ENCODE measurements at regions not wholly inside any gene's neighbourhood (a gene's known extent, or its start where the extent isn't known, plus 50 kb on each side); places are given as distances from the start of the nearest gene placed in this dataset.

GRCh38 chr22:27409299-27409698, 392.3 kb downstream of the MN1 start:
- no peak for TF ChIP-seq CTCF (IDR thresholded peaks at IDR 0.05; ENCODE audit: control extremely low read depth in 1 of 3, insufficient read depth in 1 of 3, low read depth in 1 of 3, low read length in 3 of 3)
- TF ChIP-seq CREB1 (IDR thresholded peaks at IDR 0.05), result no peak
- TF ChIP-seq PHF8 (conservative IDR thresholded peaks at IDR 0.05; ENCODE audit: low read depth, low read length), result no peak
- TF ChIP-seq HDAC6 (IDR thresholded peaks at IDR 0.05; ENCODE audit: low read depth, low read length), result no peak
- no peak for TF ChIP-seq JUND (IDR thresholded peaks at IDR 0.05; ENCODE audit: low read length)
- TF ChIP-seq MAFK (IDR thresholded peaks at IDR 0.05; ENCODE audit: low read depth, low read length), result no peak
- TF ChIP-seq CBX5 (IDR thresholded peaks at IDR 0.05; ENCODE audit: low read depth, low read length), result no peak
- no peak for TF ChIP-seq TAF1 (IDR thresholded peaks at IDR 0.05; ENCODE audit: low read depth, low read length)
- TF ChIP-seq POLR2A (IDR thresholded peaks at IDR 0.05; ENCODE audit: control extremely low read depth in 1 of 2, low read depth in 2 of 2, low read length in 2 of 2), result no peak

All from H1 (cell line).